ENCODE measurements at regions not wholly inside any gene's neighbourhood (a gene's known extent, or its start where the extent isn't known, plus 50 kb on each side); places are given as distances from the start of the nearest gene placed in this dataset.

- Mint-ChIP-seq H3K27me3 (no peaks in the 10 kb centered on the region), H3K4me1 (no peaks in the 10 kb centered on the region), H3K4me3 (no peak overlapping the region), H3K27ac (no peak overlapping the region), H3K9me3 (peaks cover 8% of the 10 kb centered on the region), H3K36me3 (ENCODE audit: low read depth) (no peaks in the 10 kb centered on the region)
- intact Hi-C loops (cut with micrococcal nuclease) = no loop called here
- no peak for DNase-seq
Observed at GRCh38 chr5:22958462-22959262, 105.5 kb upstream of the CDH12 start.

- intact Hi-C loops (cut with micrococcal nuclease) = no loop called here
- no peak for DNase-seq
- Mint-ChIP-seq H3K27ac (no peak overlapping the region), H3K4me1 (no peaks in the 10 kb centered on the region), H3K27me3 (no peaks in the 10 kb centered on the region), H3K36me3 (ENCODE audit: low read depth) (no peaks in the 10 kb centered on the region), H3K4me3 (no peak overlapping the region), H3K9me3 (no peaks in the 10 kb centered on the region)
Observed at GRCh38 chr5:22947921-22948320, 94.8 kb upstream of the CDH12 start.

- no peak for DNase-seq
- intact Hi-C loops (cut with micrococcal nuclease) = no loop called here
- H3K4me3 Mint-ChIP-seq = no peak overlapping the region
- H3K9me3 Mint-ChIP-seq = peaks cover 11% of the 10 kb centered on the region
- H3K4me1 Mint-ChIP-seq = no peaks in the 10 kb centered on the region
- H3K36me3 Mint-ChIP-seq (ENCODE audit: low read depth) = no peaks in the 10 kb centered on the region
- H3K27me3 Mint-ChIP-seq = no peaks in the 10 kb centered on the region
- no peak overlapping the region for H3K27ac Mint-ChIP-seq
Observed at GRCh38 chr5:22938362-22938761, 85.2 kb upstream of the CDH12 start.

DNA sequence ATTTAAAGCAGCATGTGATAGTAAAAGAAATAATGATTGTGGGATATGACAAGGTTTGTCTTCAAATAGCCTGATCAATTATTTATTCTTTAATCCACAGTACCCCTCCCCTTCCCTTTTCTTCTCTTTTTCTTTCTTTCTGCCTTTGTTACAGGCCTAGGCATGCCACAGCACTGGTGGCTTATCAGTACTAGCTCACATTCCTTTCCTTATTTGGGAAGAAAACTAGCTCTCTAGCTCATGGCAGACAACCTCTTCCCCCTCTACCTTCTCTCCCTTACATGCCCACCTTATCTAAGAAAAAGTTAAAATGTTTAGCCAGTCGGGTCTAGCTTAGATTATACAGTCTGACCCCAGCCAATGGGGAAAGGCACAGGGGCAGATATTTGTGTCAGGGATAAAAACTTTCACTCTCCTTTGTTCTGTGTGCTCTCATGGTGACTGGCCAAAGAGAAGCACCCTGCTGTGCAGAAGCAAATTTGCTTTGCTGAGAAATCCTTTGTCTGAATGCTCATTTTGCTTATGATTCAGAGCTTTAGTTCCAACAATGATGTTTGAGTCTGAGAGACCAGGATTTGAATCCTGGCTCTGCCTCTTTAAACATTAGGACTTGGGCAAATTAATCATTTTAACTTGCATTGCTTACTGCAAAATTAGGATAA, 75.8 kb upstream of the CDH12 start:
- H3K4me3 Mint-ChIP-seq = no peak overlapping the region
- peaks cover 17% of the 10 kb centered on the region for H3K9me3 Mint-ChIP-seq
- H3K4me1 Mint-ChIP-seq = no peaks in the 10 kb centered on the region
- H3K27ac Mint-ChIP-seq = no peak overlapping the region
- no peaks in the 10 kb centered on the region for H3K36me3 Mint-ChIP-seq (ENCODE audit: low read depth)
- H3K27me3 Mint-ChIP-seq = no peaks in the 10 kb centered on the region
- DNase-seq = no peak
- intact Hi-C loops (cut with micrococcal nuclease) = no loop called here

DNA sequence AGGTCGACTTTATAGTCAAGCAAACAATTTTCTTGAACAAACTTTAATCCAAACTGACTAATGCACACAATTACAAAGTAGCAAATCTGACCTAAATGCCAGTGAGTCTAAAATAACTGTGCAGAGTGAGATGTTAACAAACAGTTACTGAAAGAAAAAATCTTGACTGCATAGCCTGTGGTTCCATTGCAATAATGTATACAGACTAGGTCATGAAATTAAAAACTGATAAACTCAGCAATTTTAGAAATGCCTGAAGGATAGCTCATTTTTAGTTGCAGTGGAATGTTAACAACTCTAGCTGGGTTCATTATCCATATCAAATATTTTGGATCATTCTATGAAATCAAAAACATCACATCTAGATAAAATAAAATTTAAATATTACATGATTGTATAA, 73.4 kb upstream of the CDH12 start:
- intact Hi-C loops (cut with micrococcal nuclease) = no loop called here
- no peak for DNase-seq
- H3K9me3 Mint-ChIP-seq = peaks cover 10% of the 10 kb centered on the region
- H3K27ac Mint-ChIP-seq = no peak overlapping the region
- H3K27me3 Mint-ChIP-seq = no peaks in the 10 kb centered on the region
- no peak overlapping the region for H3K4me3 Mint-ChIP-seq
- H3K36me3 Mint-ChIP-seq (ENCODE audit: low read depth) = no peaks in the 10 kb centered on the region
- no peaks in the 10 kb centered on the region for H3K4me1 Mint-ChIP-seq

GRCh38 chr5:22918511-22918910, 65.4 kb upstream of the CDH12 start:
- DNase-seq = no peak
- no peaks in the 10 kb centered on the region for H3K4me1 Mint-ChIP-seq
- H3K9me3 Mint-ChIP-seq = peaks cover 17% of the 10 kb centered on the region
- intact Hi-C loops (cut with micrococcal nuclease) = no loop called here
- H3K4me3 Mint-ChIP-seq = no peak overlapping the region
- H3K27me3 Mint-ChIP-seq = no peaks in the 10 kb centered on the region
- no peaks in the 10 kb centered on the region for H3K36me3 Mint-ChIP-seq (ENCODE audit: low read depth)
- H3K27ac Mint-ChIP-seq = no peak overlapping the region

- no peaks in the 10 kb centered on the region for H3K36me3 Mint-ChIP-seq (ENCODE audit: low read depth)
Observed at GRCh38 chr5:22916393-22916792, 63.2 kb upstream of the CDH12 start.

GRCh38 chr5:22911019-22911418, 57.9 kb upstream of the CDH12 start:
- Mint-ChIP-seq H3K36me3 (ENCODE audit: low read depth) (no peaks in the 10 kb centered on the region), H3K4me1 (no peaks in the 10 kb centered on the region), H3K27me3 (no peaks in the 10 kb centered on the region), H3K4me3 (no peak overlapping the region), H3K9me3 (no peaks in the 10 kb centered on the region), H3K27ac (no peak overlapping the region)
- no peak for DNase-seq
- intact Hi-C loops (cut with micrococcal nuclease) = no loop called here

More at GRCh38 chr5:22916393-22916792, 63.2 kb upstream of the CDH12 start:
- intact Hi-C loops (cut with micrococcal nuclease) = no loop called here
- Mint-ChIP-seq H3K27me3 (no peaks in the 10 kb centered on the region), H3K9me3 (peaks cover 12% of the 10 kb centered on the region), H3K27ac (no peak overlapping the region), H3K4me1 (no peaks in the 10 kb centered on the region), H3K4me3 (no peak overlapping the region)
- no peak for DNase-seq

DNA sequence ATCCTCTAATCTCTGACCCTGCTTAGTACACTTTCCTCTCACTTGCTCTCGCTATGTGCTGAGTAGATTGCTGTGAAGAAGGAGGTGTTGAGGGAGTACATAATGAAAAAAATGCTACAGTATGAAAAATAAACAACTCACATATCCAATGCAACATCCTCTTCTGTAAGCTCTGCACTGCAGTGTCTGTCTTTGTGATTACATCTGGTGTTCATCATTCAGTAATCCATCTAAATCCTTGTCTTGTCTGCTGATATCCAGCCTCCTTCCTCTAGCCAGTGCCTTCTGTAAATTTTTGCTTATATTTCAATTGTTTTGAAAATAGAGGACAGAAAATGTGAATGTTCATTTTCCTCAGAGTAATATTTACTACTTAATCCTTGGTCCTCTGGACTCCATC, 57.4 kb upstream of the CDH12 start:
- Mint-ChIP-seq H3K36me3 (ENCODE audit: low read depth) (no peaks in the 10 kb centered on the region), H3K27ac (no peak overlapping the region), H3K4me3 (no peak overlapping the region), H3K4me1 (no peaks in the 10 kb centered on the region), H3K27me3 (no peaks in the 10 kb centered on the region), H3K9me3 (no peaks in the 10 kb centered on the region)
- intact Hi-C loops (cut with micrococcal nuclease) = no loop called here
- no peak for DNase-seq

GRCh38 chr5:22908586-22908985, 55.4 kb upstream of the CDH12 start:
- H3K36me3 Mint-ChIP-seq (ENCODE audit: low read depth) = no peaks in the 10 kb centered on the region
- no peak overlapping the region for H3K4me3 Mint-ChIP-seq
- no peak overlapping the region for H3K27ac Mint-ChIP-seq
- H3K4me1 Mint-ChIP-seq = no peaks in the 10 kb centered on the region
- H3K27me3 Mint-ChIP-seq = no peaks in the 10 kb centered on the region
- intact Hi-C loops (cut with micrococcal nuclease) = no loop called here
- H3K9me3 Mint-ChIP-seq = no peaks in the 10 kb centered on the region
- DNase-seq = no peak

GRCh38 chr5:22908129-22908528, 55.0 kb upstream of the CDH12 start:
- Mint-ChIP-seq H3K4me3 (no peak overlapping the region), H3K27me3 (no peaks in the 10 kb centered on the region), H3K36me3 (ENCODE audit: low read depth) (no peaks in the 10 kb centered on the region), H3K9me3 (no peaks in the 10 kb centered on the region), H3K27ac (no peak overlapping the region), H3K4me1 (no peaks in the 10 kb centered on the region)
- intact Hi-C loops (cut with micrococcal nuclease) = no loop called here
- DNase-seq = no peak

Measured in activated CD4-positive, alpha-beta T cell treated with anti-CD3 and anti-CD28 coated beads, Interleukin-2, amount 10 ng/mL, durations not matched to agents 24 days and 14 days (primary cell).